ENCODE measurements at regions not wholly inside any gene's neighbourhood (a gene's known extent, or its start where the extent isn't known, plus 50 kb on each side); places are given as distances from the start of the nearest gene placed in this dataset.

GRCh38 chr1:61519631-61520030 lies 205.3 kb downstream of the TM2D1 start:
- no peak for DNase-seq

- no peak for DNase-seq
Observed at GRCh38 chr1:61518670-61519400, 206.1 kb downstream of the TM2D1 start.

- no peak for DNase-seq
Observed at GRCh38 chr1:61517345-61517744, 207.6 kb downstream of the TM2D1 start.

GRCh38 chr1:61515096-61515495 lies 209.8 kb downstream of the TM2D1 start:
- DNase-seq: no peak

All from amniotic stem cell (primary cell).